ENCODE measurements at regions not wholly inside any gene's neighbourhood (a gene's known extent, or its start where the extent isn't known, plus 50 kb on each side); places are given as distances from the start of the nearest gene placed in this dataset.

DNA sequence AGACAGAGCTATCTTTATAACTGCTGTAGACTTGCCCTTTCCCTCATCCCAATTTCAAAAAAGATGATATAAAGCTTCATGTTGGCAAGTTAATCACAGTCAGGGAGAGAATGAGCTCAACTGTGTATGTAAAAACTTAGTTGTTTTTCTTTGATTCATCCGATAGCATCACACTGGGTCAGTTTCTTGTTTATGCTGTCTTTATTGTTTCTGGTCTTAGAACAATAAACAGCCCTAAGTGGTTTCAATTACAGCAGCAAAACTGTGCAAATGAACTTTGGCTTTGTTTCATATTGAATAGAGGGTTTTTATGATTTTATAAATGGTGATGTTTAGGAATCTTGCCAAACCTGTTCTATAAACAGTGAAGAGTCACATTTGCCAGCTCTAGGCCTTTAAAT lies 423.8 kb upstream of the CXADR start:
- TF ChIP-seq, protein P1, sequence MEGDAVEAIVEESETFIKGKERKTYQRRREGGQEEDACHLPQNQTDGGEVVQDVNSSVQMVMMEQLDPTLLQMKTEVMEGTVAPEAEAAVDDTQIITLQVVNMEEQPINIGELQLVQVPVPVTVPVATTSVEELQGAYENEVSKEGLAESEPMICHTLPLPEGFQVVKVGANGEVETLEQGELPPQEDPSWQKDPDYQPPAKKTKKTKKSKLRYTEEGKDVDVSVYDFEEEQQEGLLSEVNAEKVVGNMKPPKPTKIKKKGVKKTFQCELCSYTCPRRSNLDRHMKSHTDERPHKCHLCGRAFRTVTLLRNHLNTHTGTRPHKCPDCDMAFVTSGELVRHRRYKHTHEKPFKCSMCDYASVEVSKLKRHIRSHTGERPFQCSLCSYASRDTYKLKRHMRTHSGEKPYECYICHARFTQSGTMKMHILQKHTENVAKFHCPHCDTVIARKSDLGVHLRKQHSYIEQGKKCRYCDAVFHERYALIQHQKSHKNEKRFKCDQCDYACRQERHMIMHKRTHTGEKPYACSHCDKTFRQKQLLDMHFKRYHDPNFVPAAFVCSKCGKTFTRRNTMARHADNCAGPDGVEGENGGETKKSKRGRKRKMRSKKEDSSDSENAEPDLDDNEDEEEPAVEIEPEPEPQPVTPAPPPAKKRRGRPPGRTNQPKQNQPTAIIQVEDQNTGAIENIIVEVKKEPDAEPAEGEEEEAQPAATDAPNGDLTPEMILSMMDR (IDR thresholded peaks at IDR 0.05), result no peak
- no peak for TF ChIP-seq POLR2AphosphoS5 (IDR thresholded peaks at IDR 0.05)

Data from suprapubic skin (tissue), 3 donors.